Fibroblast of skin of scalp (primary cell): ENCODE measurements at regions not wholly inside any gene's neighbourhood (a gene's known extent, or its start where the extent isn't known, plus 50 kb on each side); places are given as distances from the start of the nearest gene placed in this dataset.
A peak's percentile ranks its signal among the peaks of the same experiment; 100 is the strongest.

Experiments used
- DNase-seq: peaks from one replicate; pipeline ENCODE4 v3.0.0-alpha.2; 2013

DNA sequence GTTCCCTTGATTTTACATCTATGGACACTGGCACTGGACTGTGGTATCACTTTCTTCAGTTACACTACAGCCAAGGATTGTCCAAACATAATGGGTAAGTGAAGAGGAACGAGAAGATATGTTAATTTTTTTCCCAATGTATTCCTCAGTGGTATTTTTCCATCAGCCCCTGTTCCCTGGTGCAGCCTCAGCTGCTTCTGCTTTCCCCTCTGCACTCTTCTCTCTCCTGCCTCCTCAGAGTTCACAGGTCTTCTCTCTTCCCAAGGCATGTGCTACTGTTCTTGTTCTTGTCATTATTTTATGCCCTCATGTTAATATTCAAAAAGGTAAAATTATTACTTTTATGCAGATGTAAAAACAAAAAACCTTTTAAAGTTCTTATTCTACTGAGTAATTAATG lies 378.0 kb upstream of the NRXN1 start:
- no peak for DNase-seq

DNA sequence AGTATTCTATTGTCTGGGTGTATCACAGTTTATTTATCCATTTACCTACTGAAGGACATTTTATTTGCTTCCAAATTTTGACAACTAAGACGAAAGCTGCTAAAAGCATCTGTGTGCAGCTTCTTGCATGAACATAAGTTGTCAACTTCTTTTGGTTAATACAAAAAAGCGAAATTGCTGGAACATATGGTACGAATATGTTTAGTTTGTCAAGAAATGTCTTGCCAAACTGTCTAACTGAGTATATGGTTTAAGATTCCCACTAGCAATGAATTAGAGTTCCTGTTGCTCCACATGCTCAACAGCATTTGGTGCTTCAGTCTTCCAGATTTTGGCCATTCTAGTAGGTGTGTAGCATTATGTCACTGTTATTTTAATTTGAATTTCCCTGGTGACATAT lies 372.3 kb upstream of the NRXN1 start:
- DNase-seq, result no peak

DNA sequence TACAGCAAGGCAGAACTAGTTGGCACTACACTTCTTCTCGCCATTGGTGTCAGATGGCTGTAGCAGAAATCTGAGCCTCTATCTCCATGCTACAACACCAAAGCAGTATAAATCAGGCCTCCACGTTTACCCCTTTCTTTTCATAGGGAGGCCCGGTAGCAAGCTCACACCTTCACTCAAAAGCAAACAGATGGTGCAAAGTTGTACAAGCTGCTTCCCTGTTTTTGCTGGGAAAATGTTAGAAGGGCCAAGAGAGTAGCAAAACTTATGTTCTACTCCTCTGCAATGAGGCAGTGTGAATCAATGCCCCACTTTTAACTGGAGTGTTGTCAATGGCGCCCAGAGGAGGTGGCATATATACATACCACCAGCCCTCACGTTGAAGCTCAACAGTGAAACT lies 369.6 kb upstream of the NRXN1 start:
- DNase-seq, result no peak

DNA sequence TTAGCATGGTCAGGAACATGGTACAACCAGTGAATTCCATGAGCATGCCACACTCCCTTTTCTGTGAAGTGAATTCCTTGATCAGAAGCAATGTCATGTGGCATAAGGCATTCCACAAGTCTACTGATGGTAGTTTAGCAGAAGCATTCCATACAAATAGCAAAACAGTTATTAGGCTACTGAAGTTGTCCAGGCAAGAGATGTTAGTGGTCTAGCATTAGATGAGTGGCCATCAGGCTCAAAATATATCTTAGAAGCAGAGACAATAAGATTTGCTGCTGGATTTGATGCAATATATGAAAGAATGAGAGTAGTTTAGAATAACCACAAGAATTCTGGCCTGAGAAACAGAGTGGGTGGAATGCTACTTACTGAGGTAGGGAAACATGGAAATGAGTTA lies 355.3 kb upstream of the NRXN1 start:
- peak; percentile 95 for DNase-seq

DNA sequence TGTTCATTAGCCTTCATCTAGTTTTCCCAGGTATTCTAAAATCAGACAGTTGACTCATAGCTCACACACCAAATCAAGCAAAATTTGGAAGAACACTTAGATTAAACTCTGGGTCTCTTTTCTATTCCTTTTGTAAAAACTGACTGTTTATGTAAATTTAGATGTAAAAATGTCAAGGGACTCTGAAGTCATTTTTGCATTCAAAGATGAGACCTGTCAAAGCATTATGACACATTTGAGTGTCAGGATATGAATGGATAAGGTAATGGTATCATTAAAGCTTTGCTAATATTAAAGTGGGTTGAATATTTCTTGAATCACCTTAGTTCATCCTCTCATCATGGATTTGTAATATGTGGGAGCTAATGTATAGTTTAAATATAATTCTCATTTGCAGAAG lies 348.1 kb upstream of the NRXN1 start:
- DNase-seq, result no peak

DNA sequence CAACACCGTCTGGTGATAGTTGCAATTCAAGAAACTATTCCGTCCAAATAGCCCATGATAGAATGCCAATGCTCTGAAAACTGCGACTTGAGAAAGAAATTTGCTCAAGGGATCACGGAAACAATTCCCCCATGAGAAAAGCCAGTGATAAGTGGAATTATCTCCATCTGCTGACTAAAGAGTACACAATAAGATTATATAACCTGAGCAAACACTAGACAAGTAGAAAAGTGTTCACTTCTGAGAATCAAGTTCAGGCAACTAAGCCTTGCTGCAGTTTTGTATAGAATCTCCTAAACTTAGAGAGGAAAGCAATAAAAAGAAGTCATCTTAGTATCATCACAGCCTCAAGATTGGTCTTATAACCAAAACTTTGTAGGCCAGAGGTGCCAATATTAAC lies 336.3 kb upstream of the NRXN1 start:
- no peak for DNase-seq

DNA sequence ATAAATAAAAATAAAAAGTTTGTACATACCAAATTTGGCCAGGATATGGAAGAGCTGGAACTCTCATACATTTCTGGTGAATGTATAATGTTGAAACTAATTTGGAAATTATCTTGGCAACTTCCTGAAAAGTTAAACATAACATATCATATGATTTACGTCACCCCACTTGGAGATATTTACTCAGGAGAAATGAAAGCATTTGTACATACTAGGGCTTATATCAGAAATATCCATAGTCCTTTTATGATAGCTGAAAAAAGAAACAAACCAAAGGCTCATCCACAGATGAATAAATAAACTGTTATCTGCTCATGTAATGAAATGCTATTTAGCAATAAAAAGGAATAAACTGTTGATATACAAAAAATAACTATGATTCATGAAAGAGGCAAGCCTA lies 318.2 kb upstream of the NRXN1 start:
- DNase-seq, result peak; percentile 83

- no peak for DNase-seq
Measured at GRCh38 chr2:51344886-51345285, 313.0 kb upstream of the NRXN1 start.

DNA sequence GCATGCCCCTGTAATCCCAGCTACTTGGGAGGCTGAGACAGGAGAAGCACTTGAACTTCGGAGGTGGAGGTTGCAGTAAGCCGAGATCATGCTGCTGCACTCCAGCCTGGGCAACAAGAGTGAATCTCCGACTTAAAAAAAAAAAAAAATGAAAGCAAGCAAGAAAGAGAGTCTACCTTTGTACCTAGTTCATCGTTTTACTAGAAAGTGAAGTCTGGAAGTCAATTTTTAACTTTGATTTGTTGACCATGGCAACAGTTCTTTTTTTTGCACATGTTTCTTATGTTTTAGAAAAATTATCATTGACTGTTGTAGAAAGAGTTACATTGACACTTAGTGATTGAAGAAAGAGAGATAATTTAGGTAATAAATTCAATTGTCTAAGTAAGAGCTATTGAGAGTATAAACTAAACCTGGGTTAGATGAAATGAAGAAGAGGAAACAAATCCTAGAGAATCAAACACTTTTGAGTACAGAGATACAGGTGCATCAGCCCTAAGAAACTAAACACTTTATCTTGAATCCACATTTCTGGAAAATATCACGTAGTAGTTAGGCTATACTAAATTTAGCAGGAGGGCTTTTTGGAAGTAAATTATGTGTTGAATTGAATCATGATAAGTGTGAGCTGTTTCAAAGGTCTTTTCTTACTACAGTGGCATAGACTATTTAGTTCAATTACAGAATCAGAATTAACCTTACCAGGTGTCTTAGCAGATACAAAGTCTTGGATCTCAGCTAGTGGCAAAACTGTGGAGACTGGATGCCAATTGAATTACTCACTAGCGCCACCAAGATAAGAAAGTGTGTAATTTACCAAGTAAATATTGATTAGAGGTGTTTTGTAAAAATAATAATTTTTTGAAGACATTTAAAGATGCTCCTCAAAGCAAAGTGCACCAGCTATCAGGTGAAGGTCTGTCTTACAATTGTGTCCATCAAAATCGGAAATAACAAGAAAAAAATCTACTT lies 303.4 kb upstream of the NRXN1 start:
- DNase-seq, result no peak

- no peak for DNase-seq
Measured at GRCh38 chr2:51329512-51329911, 297.6 kb upstream of the NRXN1 start.

GRCh38 chr2:51324051-51324450 lies 292.1 kb upstream of the NRXN1 start:
- DNase-seq, result peak; percentile 4

DNA sequence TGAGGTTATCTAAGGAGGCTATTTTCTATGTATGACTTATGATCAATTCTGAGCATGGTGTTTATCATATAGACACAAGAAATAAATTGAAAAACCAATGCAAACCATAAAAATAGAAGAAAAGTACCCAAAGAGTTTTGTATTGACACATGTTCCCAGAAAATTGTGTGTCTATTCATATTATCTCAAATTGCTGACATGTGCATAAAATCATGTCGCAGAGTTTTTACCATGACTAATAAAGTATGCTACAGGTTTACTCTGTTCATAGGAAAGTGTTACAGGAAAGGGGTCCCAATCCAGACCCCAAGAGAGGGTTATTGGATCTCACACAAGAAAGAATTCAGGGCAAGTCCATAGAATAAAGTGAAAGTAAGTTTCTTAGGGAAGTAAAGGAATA lies 290.7 kb upstream of the NRXN1 start:
- DNase-seq, result no peak

DNA sequence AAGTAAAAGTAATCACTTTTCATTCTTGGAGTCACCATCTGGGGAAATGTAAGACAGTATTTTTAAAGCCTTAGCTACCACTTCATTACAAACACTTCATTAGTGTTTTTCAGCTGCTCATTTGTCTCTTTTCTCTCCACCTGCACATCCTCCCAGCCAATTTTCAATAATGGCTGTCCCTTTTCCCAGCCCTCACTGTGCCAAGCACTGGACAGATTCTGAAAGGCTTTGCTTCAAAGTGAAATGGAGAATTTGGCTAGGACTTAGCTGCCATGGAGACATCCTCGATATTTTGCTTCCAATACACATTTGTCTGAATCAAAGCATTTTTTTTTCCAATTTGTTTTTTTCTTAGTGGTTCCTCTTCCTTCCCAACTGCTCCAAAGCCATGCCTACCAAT lies 272.4 kb upstream of the NRXN1 start:
- DNase-seq, result no peak

GRCh38 chr2:51301381-51301780 lies 269.4 kb upstream of the NRXN1 start:
- DNase-seq, result peak; percentile 49

DNA sequence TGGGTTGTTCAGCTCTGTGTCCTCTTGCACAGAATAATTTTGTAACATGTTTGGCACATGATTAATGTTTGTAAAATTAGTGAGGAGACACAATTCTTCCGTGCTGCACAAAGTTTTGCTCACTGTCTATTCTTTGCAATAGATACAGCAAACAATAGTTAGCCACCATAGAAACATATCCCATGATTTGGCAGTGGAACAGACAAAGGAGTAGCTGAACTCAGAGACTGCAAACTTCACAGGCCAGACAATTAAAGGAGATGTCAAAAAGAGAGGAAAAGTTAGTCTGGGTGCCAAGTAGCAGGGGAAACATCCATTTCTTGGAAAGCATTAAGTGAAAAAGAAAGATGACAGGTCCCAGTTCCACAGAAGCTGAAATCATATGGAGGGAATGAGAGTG lies 267.4 kb upstream of the NRXN1 start:
- no peak for DNase-seq

GRCh38 chr2:51297488-51297887 lies 265.6 kb upstream of the NRXN1 start:
- DNase-seq, result no peak

GRCh38 chr2:51293566-51294200 lies 261.8 kb upstream of the NRXN1 start:
- DNase-seq, result peak; percentile 31

GRCh38 chr2:51291762-51292551 lies 260.0 kb upstream of the NRXN1 start:
- DNase-seq, result no peak

GRCh38 chr2:51290725-51291124 lies 258.8 kb upstream of the NRXN1 start:
- DNase-seq, result peak; percentile 79

DNA sequence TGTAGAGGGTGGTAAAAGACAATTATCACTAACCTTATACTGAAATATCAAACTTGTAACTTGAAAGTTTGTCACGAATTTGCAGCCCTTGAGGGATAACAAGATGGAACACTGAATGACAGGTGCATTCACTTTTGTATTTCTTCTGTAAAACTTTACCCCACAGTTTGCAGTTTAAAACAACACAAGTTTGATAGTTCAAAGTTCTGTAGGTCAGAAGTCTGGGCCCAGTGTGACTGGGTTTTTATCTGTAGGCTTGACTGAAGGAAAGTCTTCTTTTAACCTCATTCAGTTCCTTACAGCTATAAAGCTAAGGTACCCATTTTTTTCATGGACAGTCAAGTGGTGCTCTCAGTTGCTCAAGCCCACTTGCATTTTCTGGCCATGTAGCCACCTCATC lies 257.1 kb upstream of the NRXN1 start:
- no peak for DNase-seq

- DNase-seq, result no peak
Measured at GRCh38 chr2:51268191-51268590, 236.3 kb upstream of the NRXN1 start.

DNA sequence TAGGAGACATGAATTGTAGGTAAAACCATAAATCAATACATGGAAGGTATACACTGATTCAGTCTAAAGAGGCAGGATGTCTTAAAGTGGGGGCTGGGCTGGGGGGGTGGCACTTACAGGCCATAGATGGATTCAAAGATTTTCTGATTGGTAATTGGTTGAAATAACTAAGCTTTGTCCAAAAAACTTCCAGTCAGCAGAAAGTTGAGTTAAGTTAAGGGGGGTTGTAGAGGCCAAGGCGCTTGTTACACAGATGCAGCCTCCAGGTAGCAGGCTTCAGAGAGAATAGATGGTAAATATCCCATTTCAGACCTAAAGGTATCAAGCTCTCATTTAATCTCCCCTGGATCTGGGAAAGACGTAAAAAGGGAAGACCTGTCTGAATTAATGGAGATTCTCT lies 233.6 kb upstream of the NRXN1 start:
- no peak for DNase-seq

- DNase-seq, result no peak
Measured at GRCh38 chr2:51263951-51264350, 232.0 kb upstream of the NRXN1 start.
